Memory B cell (primary cell): ENCODE measurements at regions not wholly inside any gene's neighbourhood (a gene's known extent, or its start where the extent isn't known, plus 50 kb on each side); places are given as distances from the start of the nearest gene placed in this dataset.

Experiments
- ATAC-seq: fragments of 150-1000 bp; cut with Tn5 transposase; 2 replicates; pipeline ENCODE4 v1.10.0; 2021; ENCODE audit warnings: low read depth, mild to moderate bottlenecking, moderate library complexity
- DNase-seq, 2 donors: peaks; one replicate each; pipeline ENCODE4 v3.0.0; 2022; ENCODE audit warnings: low spot score in 2 of 2
- H3K27ac Mint-ChIP-seq: one replicate; pipeline ENCODE4 v1.8.0; 2022; ENCODE audit warnings: mild to moderate bottlenecking, moderate library complexity, mixed read lengths
- H3K27me3 Mint-ChIP-seq: one replicate; pipeline ENCODE4 v1.8.0; 2022; ENCODE audit warnings: mixed read lengths
- H3K36me3 Mint-ChIP-seq: one replicate; pipeline ENCODE4 v1.8.0; 2022; ENCODE audit warnings: mild to moderate bottlenecking, mixed read lengths
- H3K4me1 Mint-ChIP-seq: one replicate; pipeline ENCODE4 v1.8.0; 2022; ENCODE audit warnings: mixed read lengths
- H3K4me3 Mint-ChIP-seq: one replicate; pipeline ENCODE4 v1.8.0; 2022; ENCODE audit warnings: mild to moderate bottlenecking, moderate library complexity, mixed read lengths
- H3K9me3 Mint-ChIP-seq: one replicate; pipeline ENCODE4 v1.8.0; 2022; ENCODE audit warnings: mixed read lengths

GRCh38 chr4:34718576-34719245, 1525.6 kb downstream of the ARAP2 start:
- Mint-ChIP-seq H3K4me1 (no peaks in the 10 kb centered on the region), H3K4me3 (no peak overlapping the region), H3K27ac (no peak overlapping the region), H3K9me3 (peaks cover 4% of the 10 kb centered on the region), H3K27me3 (no peaks in the 10 kb centered on the region), H3K36me3 (no peaks in the 10 kb centered on the region)
- no peak for DNase-seq
- no peak for ATAC-seq

GRCh38 chr4:34720571-34720970, 1523.7 kb downstream of the ARAP2 start:
- Mint-ChIP-seq H3K36me3 (no peaks in the 10 kb centered on the region), H3K27me3 (no peaks in the 10 kb centered on the region), H3K27ac (no peak overlapping the region), H3K4me1 (no peaks in the 10 kb centered on the region), H3K9me3 (peaks cover 1% of the 10 kb centered on the region), H3K4me3 (no peak overlapping the region)
- ATAC-seq, result no peak
- DNase-seq, result no peak

- DNase-seq (no peak), ATAC-seq (no peak)
- H3K4me3 Mint-ChIP-seq, result no peak overlapping the region
- H3K4me1 Mint-ChIP-seq, result no peaks in the 10 kb centered on the region
- H3K36me3 Mint-ChIP-seq, result no peaks in the 10 kb centered on the region
- H3K9me3 Mint-ChIP-seq, result no peaks in the 10 kb centered on the region
- H3K27ac Mint-ChIP-seq, result no peak overlapping the region
- H3K27me3 Mint-ChIP-seq, result no peaks in the 10 kb centered on the region
Measured at GRCh38 chr4:34721835-34722234, 1522.5 kb downstream of the ARAP2 start.

- ATAC-seq (no peak), DNase-seq (no peak)
- no peaks in the 10 kb centered on the region for H3K36me3 Mint-ChIP-seq
- H3K27ac Mint-ChIP-seq, result no peak overlapping the region
- no peaks in the 10 kb centered on the region for H3K9me3 Mint-ChIP-seq
- no peak overlapping the region for H3K4me3 Mint-ChIP-seq
- H3K27me3 Mint-ChIP-seq, result no peaks in the 10 kb centered on the region
- H3K4me1 Mint-ChIP-seq, result no peaks in the 10 kb centered on the region
Measured at GRCh38 chr4:34723605-34724004, 1520.7 kb downstream of the ARAP2 start.

GRCh38 chr4:34724491-34724890, 1519.8 kb downstream of the ARAP2 start:
- Mint-ChIP-seq H3K9me3 (no peaks in the 10 kb centered on the region), H3K4me1 (no peaks in the 10 kb centered on the region), H3K27ac (no peak overlapping the region), H3K36me3 (no peaks in the 10 kb centered on the region), H3K27me3 (no peaks in the 10 kb centered on the region), H3K4me3 (no peak overlapping the region)
- DNase-seq (no peak), ATAC-seq (no peak)

- no peaks in the 10 kb centered on the region for H3K27me3 Mint-ChIP-seq
- DNase-seq (no peak), ATAC-seq (no peak)
- no peaks in the 10 kb centered on the region for H3K4me1 Mint-ChIP-seq
- no peak overlapping the region for H3K27ac Mint-ChIP-seq
- H3K36me3 Mint-ChIP-seq, result no peaks in the 10 kb centered on the region
- H3K4me3 Mint-ChIP-seq, result no peak overlapping the region
- H3K9me3 Mint-ChIP-seq, result peaks cover 1% of the 10 kb centered on the region
Measured at GRCh38 chr4:34731070-34731469, 1513.2 kb downstream of the ARAP2 start.

GRCh38 chr4:34732176-34732950, 1512.0 kb downstream of the ARAP2 start:
- no peaks in the 10 kb centered on the region for H3K27me3 Mint-ChIP-seq
- H3K36me3 Mint-ChIP-seq, result no peaks in the 10 kb centered on the region
- H3K27ac Mint-ChIP-seq, result no peak overlapping the region
- ATAC-seq (no peak), DNase-seq (no peak)
- H3K9me3 Mint-ChIP-seq, result peaks cover 1% of the 10 kb centered on the region
- H3K4me1 Mint-ChIP-seq, result no peaks in the 10 kb centered on the region
- no peak overlapping the region for H3K4me3 Mint-ChIP-seq

GRCh38 chr4:34733185-34733941, 1511.0 kb downstream of the ARAP2 start:
- Mint-ChIP-seq H3K36me3 (no peaks in the 10 kb centered on the region), H3K4me3 (no peak overlapping the region), H3K27ac (no peak overlapping the region), H3K9me3 (peaks cover 3% of the 10 kb centered on the region), H3K4me1 (no peaks in the 10 kb centered on the region), H3K27me3 (no peaks in the 10 kb centered on the region)
- ATAC-seq, result no peak
- DNase-seq, result no peak

GRCh38 chr4:34766935-34767334, 1477.4 kb downstream of the ARAP2 start:
- no peaks in the 10 kb centered on the region for H3K4me1 Mint-ChIP-seq
- no peak overlapping the region for H3K4me3 Mint-ChIP-seq
- DNase-seq, result no peak
- ATAC-seq, result no peak
- no peaks in the 10 kb centered on the region for H3K36me3 Mint-ChIP-seq
- no peaks in the 10 kb centered on the region for H3K27me3 Mint-ChIP-seq
- H3K9me3 Mint-ChIP-seq, result peaks cover 3% of the 10 kb centered on the region
- no peak overlapping the region for H3K27ac Mint-ChIP-seq

GRCh38 chr4:34767407-34767806, 1476.9 kb downstream of the ARAP2 start:
- H3K27ac Mint-ChIP-seq, result no peak overlapping the region
- peaks cover 4% of the 10 kb centered on the region for H3K9me3 Mint-ChIP-seq
- no peaks in the 10 kb centered on the region for H3K36me3 Mint-ChIP-seq
- ATAC-seq (no peak), DNase-seq (no peak)
- H3K27me3 Mint-ChIP-seq, result no peaks in the 10 kb centered on the region
- H3K4me3 Mint-ChIP-seq, result no peak overlapping the region
- H3K4me1 Mint-ChIP-seq, result no peaks in the 10 kb centered on the region

GRCh38 chr4:34771632-34772031, 1472.7 kb downstream of the ARAP2 start:
- Mint-ChIP-seq H3K4me3 (no peak overlapping the region), H3K4me1 (no peaks in the 10 kb centered on the region), H3K27ac (no peak overlapping the region), H3K9me3 (peaks cover 4% of the 10 kb centered on the region), H3K27me3 (no peaks in the 10 kb centered on the region), H3K36me3 (no peaks in the 10 kb centered on the region)
- DNase-seq (no peak), ATAC-seq (no peak)

GRCh38 chr4:34790131-34790530, 1454.2 kb downstream of the ARAP2 start:
- H3K4me1 Mint-ChIP-seq, result no peaks in the 10 kb centered on the region
- H3K27ac Mint-ChIP-seq, result no peak overlapping the region
- ATAC-seq (no peak), DNase-seq (no peak)
- H3K9me3 Mint-ChIP-seq, result peaks cover 4% of the 10 kb centered on the region
- H3K27me3 Mint-ChIP-seq, result no peaks in the 10 kb centered on the region
- H3K36me3 Mint-ChIP-seq, result no peaks in the 10 kb centered on the region
- no peak overlapping the region for H3K4me3 Mint-ChIP-seq

- ATAC-seq, result no peak
- H3K4me1 Mint-ChIP-seq, result no peaks in the 10 kb centered on the region
- DNase-seq, result no peak
- H3K36me3 Mint-ChIP-seq, result no peaks in the 10 kb centered on the region
- peaks cover 5% of the 10 kb centered on the region for H3K9me3 Mint-ChIP-seq
- H3K4me3 Mint-ChIP-seq, result no peak overlapping the region
- H3K27ac Mint-ChIP-seq, result no peak overlapping the region
- H3K27me3 Mint-ChIP-seq, result no peaks in the 10 kb centered on the region
Measured at GRCh38 chr4:34791209-34791608, 1453.1 kb downstream of the ARAP2 start.

GRCh38 chr4:34800953-34801352, 1443.4 kb downstream of the ARAP2 start:
- no peaks in the 10 kb centered on the region for H3K36me3 Mint-ChIP-seq
- ATAC-seq (no peak), DNase-seq (no peak)
- H3K27me3 Mint-ChIP-seq, result no peaks in the 10 kb centered on the region
- peaks cover 3% of the 10 kb centered on the region for H3K9me3 Mint-ChIP-seq
- peaks cover 3% of the 10 kb centered on the region for H3K4me1 Mint-ChIP-seq
- H3K27ac Mint-ChIP-seq, result no peak overlapping the region
- H3K4me3 Mint-ChIP-seq, result no peak overlapping the region
